ENCODE measurements at regions not wholly inside any gene's neighbourhood (a gene's known extent, or its start where the extent isn't known, plus 50 kb on each side); places are given as distances from the start of the nearest gene placed in this dataset.

- DNase-seq (ENCODE audit: low read depth in 1 of 2, low spot score in 1 of 2): no peak
- in situ Hi-C loops (cut with HindIII; ENCODE audit: low pct_unique_long_range_greater_than_20kb, low sequenced_read_pairs): no loop called here
- no peak for TF ChIP-seq JUND (IDR thresholded peaks at IDR 0.05; ENCODE audit: low read depth)
Observed at GRCh38 chr9:7266911-7267595, 509.3 kb downstream of the KDM4C start.

DNA sequence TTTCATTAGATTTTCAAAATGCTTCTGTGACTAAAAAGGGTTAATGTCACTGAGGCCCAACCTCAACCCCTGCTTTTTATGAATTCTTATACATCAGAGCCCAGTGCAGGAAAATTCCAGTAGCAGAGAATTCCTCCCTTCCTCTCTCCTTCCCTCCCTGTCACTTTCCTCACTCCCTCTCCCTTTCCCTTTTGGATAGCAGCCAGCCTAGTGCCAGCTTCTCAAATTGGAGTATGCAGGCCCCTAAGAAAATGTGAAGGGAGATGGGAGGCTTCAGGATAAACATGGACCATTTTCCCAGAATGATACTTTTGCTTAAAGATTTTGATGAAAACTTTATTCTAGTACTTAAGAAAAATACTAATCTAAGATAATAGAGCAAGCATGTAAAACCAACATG, 507.4 kb downstream of the KDM4C start:
- in situ Hi-C loops (cut with HindIII; ENCODE audit: low pct_unique_long_range_greater_than_20kb, low sequenced_read_pairs): no loop called here
- TF ChIP-seq JUND (IDR thresholded peaks at IDR 0.05; ENCODE audit: low read depth): no peak
- DNase-seq (ENCODE audit: low read depth in 1 of 2, low spot score in 1 of 2): no peak

DNA sequence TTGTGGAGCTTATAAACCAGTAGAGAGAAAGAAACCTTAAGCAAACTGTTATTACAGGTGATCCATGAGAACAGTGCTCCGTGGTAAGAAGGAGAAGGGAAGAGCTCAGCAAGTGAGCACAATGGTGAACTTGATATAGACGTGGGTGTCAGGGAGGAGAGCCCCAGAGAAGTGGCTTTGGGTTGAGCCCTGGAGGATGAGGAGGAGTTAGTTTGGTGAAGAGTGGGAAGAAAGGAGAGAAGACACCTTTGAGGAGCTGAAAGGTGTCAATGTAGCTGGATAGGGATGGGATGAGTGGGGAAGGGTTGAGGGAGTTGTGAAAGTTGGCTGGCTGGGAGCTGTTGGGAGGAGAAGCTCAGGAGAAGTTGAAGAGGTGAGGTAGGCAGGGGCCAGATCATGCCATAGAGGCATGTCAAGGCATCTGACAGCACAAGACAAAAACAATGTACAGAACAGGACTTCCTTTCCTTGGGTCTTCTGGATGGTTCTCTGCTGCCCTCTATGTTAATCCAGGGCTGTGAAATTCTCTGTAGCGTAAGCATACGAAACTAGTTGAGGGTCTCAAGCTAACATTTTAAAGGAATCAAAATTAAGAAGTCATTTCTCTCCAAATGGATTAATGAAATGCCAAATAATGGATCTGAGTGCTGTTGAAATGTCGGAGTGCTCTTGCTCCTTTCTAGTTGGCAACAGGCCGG, 501.9 kb downstream of the KDM4C start:
- TF ChIP-seq JUND (IDR thresholded peaks at IDR 0.05; ENCODE audit: low read depth): no peak
- peak in 1 of 2 experiments; percentile 22 for DNase-seq (ENCODE audit: low read depth in 1 of 2, low spot score in 1 of 2)
- in situ Hi-C loops (cut with HindIII; ENCODE audit: low pct_unique_long_range_greater_than_20kb, low sequenced_read_pairs): no loop called here

GRCh38 chr9:7258688-7259396, 501.1 kb downstream of the KDM4C start:
- no peak for DNase-seq (ENCODE audit: low read depth in 1 of 2, low spot score in 1 of 2)
- TF ChIP-seq JUND (IDR thresholded peaks at IDR 0.05; ENCODE audit: low read depth): no peak
- in situ Hi-C loops (cut with HindIII; ENCODE audit: low pct_unique_long_range_greater_than_20kb, low sequenced_read_pairs): no loop called here

DNA sequence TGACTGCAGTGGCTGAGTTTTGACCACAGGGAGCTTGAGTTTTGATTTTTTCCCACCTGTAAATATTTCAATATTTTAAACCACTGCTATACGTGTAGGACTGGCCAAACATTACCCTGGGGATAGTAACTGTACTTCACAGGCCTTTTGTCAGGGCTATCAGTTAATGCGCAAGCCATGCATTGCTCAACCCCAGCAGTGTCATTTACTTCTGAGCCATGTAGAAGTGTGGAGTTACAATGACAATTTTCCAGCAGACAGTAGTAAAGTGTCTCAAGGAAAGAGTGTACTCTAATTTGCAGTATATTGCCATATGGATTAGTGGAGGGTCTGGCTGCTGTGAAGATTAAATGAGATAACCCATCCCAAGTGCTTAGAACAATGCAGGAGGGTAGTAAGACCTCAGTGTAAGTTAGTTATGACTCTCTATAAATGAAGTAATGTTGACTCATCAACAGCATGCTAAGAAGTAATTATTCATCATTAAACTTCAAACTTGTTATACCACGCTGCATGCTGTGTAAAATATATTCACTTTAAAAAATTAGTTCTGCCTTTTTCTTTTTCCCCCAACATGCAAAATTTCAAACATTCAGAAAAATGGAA, 489.2 kb downstream of the KDM4C start:
- no peak for DNase-seq (ENCODE audit: low read depth in 1 of 2, low spot score in 1 of 2)
- in situ Hi-C loops (cut with HindIII; ENCODE audit: low pct_unique_long_range_greater_than_20kb, low sequenced_read_pairs): no loop called here
- no peak for TF ChIP-seq JUND (IDR thresholded peaks at IDR 0.05; ENCODE audit: low read depth)

- no peak for TF ChIP-seq JUND (IDR thresholded peaks at IDR 0.05; ENCODE audit: low read depth)
- in situ Hi-C loops (cut with HindIII; ENCODE audit: low pct_unique_long_range_greater_than_20kb, low sequenced_read_pairs): no loop called here
- no peak for DNase-seq (ENCODE audit: low read depth in 1 of 2, low spot score in 1 of 2)
Observed at GRCh38 chr9:7245976-7246580, 488.3 kb downstream of the KDM4C start.

DNA sequence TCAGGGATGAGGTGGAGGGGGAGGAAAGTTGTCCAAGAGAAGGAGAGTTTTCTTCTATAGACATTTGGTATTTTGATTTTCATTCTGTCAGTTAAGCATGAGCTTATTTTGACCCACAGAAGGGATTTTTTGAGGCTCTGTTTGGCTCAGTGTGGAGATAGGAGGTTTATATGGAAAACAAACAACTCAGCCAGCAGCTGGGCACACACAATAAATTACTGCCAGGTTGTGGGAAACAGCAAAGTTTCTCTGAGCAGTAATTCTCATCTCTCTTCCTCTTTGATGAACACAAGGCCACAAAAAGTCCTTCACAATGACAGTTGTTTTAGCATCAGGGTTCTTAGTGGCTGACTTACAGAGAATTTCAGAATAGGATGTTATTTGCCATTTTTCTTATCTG, 486.1 kb downstream of the KDM4C start:
- TF ChIP-seq JUND (IDR thresholded peaks at IDR 0.05; ENCODE audit: low read depth): no peak
- DNase-seq (ENCODE audit: low read depth in 1 of 2, low spot score in 1 of 2): no peak
- in situ Hi-C loops (cut with HindIII; ENCODE audit: low pct_unique_long_range_greater_than_20kb, low sequenced_read_pairs): no loop called here

- no peak for TF ChIP-seq JUND (IDR thresholded peaks at IDR 0.05; ENCODE audit: low read depth)
- in situ Hi-C loops (cut with HindIII; ENCODE audit: low pct_unique_long_range_greater_than_20kb, low sequenced_read_pairs): no loop called here
- no peak for DNase-seq (ENCODE audit: low read depth in 1 of 2, low spot score in 1 of 2)
Observed at GRCh38 chr9:7242126-7242525, 484.4 kb downstream of the KDM4C start.

- in situ Hi-C loops (cut with HindIII; ENCODE audit: low pct_unique_long_range_greater_than_20kb, low sequenced_read_pairs): no loop called here
Observed at GRCh38 chr9:7241694-7242093, 483.9 kb downstream of the KDM4C start.

GRCh38 chr9:7240569-7241311, 483.0 kb downstream of the KDM4C start:
- no peak for DNase-seq (ENCODE audit: low read depth in 1 of 2, low spot score in 1 of 2)
- no peak for TF ChIP-seq JUND (IDR thresholded peaks at IDR 0.05; ENCODE audit: low read depth)
- in situ Hi-C loops (cut with HindIII; ENCODE audit: low pct_unique_long_range_greater_than_20kb, low sequenced_read_pairs): no loop called here

More at GRCh38 chr9:7241694-7242093, 483.9 kb downstream of the KDM4C start:
- no peak for TF ChIP-seq JUND (IDR thresholded peaks at IDR 0.05; ENCODE audit: low read depth)
- DNase-seq (ENCODE audit: low read depth in 1 of 2, low spot score in 1 of 2): no peak

- DNase-seq (ENCODE audit: low read depth in 1 of 2, low spot score in 1 of 2): no peak
- no peak for TF ChIP-seq JUND (IDR thresholded peaks at IDR 0.05; ENCODE audit: low read depth)
- in situ Hi-C loops (cut with HindIII; ENCODE audit: low pct_unique_long_range_greater_than_20kb, low sequenced_read_pairs): no loop called here
Observed at GRCh38 chr9:7239708-7240107, 481.9 kb downstream of the KDM4C start.

DNA sequence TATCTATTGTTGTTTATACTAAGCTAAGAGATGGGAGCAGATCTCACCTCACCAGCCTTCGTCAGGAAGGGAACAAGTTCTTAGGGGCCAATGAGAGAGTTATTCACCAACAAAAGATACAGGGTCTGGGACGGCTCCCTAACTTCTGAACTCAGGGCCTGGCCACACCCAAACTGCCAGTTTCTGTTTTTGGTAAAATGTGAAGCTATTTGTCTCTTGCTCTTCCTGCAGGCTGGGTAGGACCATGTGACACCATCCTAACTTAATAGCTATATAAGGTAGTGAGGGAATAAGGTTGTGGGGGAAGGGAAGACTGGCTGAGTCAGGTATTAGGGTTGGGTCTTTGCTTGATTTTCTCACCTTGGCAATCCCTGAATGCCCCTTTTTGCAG, 480.5 kb downstream of the KDM4C start:
- in situ Hi-C loops (cut with HindIII; ENCODE audit: low pct_unique_long_range_greater_than_20kb, low sequenced_read_pairs): no loop called here
- DNase-seq (ENCODE audit: low read depth in 1 of 2, low spot score in 1 of 2): no peak
- TF ChIP-seq JUND (IDR thresholded peaks at IDR 0.05; ENCODE audit: low read depth): no peak

Data from T47D (cell line).